ENCODE measurements at regions not wholly inside any gene's neighbourhood (a gene's known extent, or its start where the extent isn't known, plus 50 kb on each side); places are given as distances from the start of the nearest gene placed in this dataset.

DNA sequence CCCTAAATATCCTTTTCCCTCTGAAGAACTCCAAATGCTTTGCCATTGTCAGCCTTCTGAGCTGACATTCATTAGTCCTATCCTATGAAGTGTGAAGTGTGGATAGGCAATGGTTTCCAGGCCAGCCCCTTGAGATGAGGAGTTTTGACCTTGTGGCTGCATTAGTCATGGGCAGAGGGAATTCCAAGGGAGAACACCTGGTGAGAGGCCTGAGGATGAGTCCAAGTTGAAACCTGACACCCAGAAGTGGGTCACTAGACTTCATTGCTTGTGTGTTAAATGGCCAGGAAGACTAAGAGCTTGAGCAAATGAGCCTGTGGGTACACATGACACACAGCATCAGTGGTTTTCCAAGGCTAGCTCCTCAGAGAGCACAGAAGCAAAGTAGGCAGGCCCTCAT, 260.8 kb downstream of the SKAP2 start:
- DNase-seq (ENCODE audit: low spot score) = no peak

DNA sequence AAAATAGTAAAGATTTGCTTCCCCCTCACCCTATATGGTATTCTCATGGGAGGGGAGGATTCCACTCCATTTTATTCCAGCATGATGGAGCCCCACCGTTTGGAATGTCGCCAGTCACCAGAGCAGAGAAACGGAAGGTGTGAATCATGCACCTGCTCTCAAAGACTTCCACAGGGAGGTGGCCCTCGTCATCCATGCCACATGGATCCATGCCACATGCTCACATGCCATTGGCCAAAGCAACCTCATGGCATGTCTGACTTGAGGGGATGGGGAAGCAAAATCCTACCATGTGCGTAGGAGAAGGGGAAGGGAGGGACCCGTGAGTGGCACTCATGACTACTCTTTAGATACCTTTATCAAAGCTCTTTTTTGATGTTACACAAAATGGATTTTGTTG, 256.0 kb downstream of the SKAP2 start:
- DNase-seq (ENCODE audit: low spot score) = no peak

DNA sequence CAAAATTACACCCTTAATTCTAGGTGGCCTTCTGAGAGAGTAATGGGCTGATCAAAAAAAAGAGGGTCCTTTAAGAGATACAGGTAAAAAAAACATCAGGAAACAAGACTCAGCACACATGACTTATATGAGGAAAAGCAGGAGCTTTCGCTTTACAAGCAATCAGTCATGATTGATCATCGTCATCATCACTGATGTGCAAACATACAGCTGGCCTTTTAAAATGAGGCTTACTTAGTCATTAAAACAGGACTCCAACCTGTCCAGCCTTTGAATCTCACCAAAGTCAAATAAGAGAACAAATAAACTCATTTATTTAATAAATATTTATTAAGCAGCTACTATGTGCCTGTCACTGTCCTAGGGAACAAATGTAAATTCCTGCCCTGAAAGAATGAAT, 255.3 kb downstream of the SKAP2 start:
- no peak for DNase-seq (ENCODE audit: low spot score)

DNA sequence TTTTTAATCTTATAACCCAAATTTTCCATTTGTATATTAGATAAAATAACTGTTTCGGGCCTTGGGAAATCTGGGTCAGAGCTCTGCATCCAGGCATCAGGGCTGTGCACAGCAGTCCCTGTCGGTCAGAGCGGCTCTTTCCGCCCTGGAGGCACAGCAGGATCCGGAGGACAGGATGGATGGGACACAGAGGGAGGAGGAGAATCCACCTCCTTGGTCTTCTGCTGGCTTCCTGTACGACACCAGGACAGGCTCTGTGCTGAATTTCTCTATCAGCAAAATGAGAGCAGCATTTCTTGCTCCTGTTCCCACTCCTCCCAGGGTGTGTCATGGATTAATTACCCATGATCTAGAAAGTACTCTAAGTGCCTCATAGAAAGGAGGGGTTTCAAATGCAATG, 254.9 kb downstream of the SKAP2 start:
- DNase-seq (ENCODE audit: low spot score) = no peak

DNA sequence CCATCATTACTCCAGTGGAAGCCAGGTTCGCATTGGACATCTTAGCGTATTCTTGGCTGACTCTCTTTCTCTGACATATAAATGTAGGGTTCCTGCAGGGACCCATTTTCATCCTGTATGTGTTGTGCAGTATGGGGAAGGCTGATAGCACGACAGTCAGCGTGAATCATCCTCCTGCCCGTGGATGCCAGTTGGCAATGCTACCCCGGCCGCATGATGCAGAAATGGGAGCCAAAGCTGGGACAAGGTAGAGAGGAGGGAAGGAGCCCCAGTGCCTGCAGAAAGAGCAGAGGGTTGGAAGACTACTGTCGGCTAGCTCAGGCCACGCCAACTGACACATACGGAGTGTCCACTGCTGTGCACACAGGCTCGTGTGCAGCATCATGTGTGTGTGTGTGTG, 251.6 kb downstream of the SKAP2 start:
- no peak for DNase-seq (ENCODE audit: low spot score)

DNA sequence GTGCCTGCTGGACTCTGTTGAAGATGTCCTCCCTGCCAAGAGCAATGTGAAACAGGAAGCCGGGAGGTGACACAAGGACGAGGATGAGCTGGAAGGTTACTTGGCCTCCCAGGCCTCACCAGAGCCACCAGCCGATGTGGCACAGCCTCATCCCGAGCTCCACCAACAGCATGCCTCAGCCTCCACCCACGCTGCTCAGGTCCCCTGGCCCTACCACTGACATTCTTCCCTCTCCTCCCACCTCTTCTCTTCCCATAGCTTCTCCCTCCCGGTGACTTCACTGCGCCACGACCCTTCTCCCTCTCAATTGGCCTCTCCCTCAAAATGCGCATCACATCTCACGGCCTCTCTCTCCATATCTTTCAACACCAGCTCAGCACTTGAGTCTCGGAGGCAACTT, 249.9 kb downstream of the SKAP2 start:
- DNase-seq (ENCODE audit: low spot score) = no peak

DNA sequence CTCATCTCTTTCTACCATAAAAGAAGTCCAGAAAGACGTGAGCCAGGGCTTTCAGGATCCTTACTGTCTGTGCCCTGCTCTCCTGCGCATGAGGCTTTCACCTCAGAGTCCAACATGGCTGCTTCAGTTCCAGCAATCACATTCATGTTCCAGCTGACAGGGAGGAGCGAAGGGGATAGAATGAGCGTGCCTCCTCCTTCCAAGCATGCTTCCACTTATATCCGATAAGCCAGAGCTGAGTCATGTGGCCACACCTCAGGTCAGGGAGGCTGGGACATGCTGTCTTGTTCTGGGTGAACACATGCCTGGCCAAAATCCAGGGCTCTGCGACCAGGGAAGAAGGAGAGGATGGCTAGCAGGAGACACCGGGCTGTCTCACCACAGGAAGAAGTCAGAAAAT, 248.2 kb downstream of the SKAP2 start:
- no peak for DNase-seq (ENCODE audit: low spot score)

DNA sequence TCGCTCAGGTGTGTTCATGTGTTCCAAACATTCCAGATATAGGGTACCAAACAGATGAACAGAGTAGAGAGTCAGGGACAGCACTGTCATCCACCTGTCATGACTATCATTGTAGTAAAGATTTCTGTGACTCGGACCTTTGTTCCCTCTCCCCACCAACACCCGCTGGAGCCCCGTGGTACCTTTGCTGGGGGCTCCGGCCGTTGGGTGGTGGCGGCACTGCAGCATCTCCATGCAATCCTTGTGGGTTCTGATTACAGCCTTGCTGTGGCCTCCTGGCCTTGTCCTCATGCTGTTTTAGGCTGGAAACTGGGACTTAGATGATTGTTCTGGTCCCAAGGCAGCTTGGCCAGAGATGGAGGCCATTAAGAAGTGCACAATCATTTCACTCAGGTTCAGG, 247.3 kb downstream of the SKAP2 start:
- no peak for DNase-seq (ENCODE audit: low spot score)

All from globus pallidus (tissue), 1 donor.